Epithelial cell of esophagus (primary cell): ENCODE measurements at regions not wholly inside any gene's neighbourhood (a gene's known extent, or its start where the extent isn't known, plus 50 kb on each side); places are given as distances from the start of the nearest gene placed in this dataset.
A peak's percentile ranks its signal among the peaks of the same experiment; 100 is the strongest.

Experiments used
- DNase-seq: peaks from one replicate; pipeline ENCODE4 v3.0.0; 2010; ENCODE audit warnings: low read depth
- H3K4me3 ChIP-seq: 2 replicates; pipeline ENCODE4 v1.5.1; 2011; ENCODE audit warnings: mild to moderate bottlenecking, low read length, control low read depth
- CTCF ChIP-seq: IDR thresholded peaks from 2 replicates; pipeline ENCODE4 v1.5.1; 2011; ENCODE audit warnings: low read depth, mild to moderate bottlenecking, low read length, control low read depth, inconsistent platforms; ENCODE audit not compliant: insufficient read depth; ENCODE audit errors: missing control alignments

- H3K4me3 ChIP-seq, result no peak overlapping the region
- no peak for TF ChIP-seq CTCF
- DNase-seq, result no peak
These were observed 164.1 kb upstream of the CCDC68 start for GRCh38 chr18:55123361-55123760.

- H3K4me3 ChIP-seq, result no peak overlapping the region
- DNase-seq, result no peak
- no peak for TF ChIP-seq CTCF
These were observed 162.3 kb upstream of the CCDC68 start for GRCh38 chr18:55121397-55122170.

- TF ChIP-seq CTCF, result no peak
- H3K4me3 ChIP-seq, result no peak overlapping the region
- no peak for DNase-seq
These were observed 161.6 kb upstream of the CCDC68 start for GRCh38 chr18:55120896-55121295.

GRCh38 chr18:55119434-55119833, 160.2 kb upstream of the CCDC68 start:
- DNase-seq, result no peak
- no peak overlapping the region for H3K4me3 ChIP-seq
- no peak for TF ChIP-seq CTCF

- no peak for TF ChIP-seq CTCF
- no peak for DNase-seq
- no peak overlapping the region for H3K4me3 ChIP-seq
These were observed 159.8 kb upstream of the CCDC68 start for GRCh38 chr18:55119016-55119415.

- DNase-seq, result no peak
- no peak overlapping the region for H3K4me3 ChIP-seq
- no peak for TF ChIP-seq CTCF
These were observed 157.6 kb upstream of the CCDC68 start for GRCh38 chr18:55116863-55117262.

GRCh38 chr18:55115606-55116005, 156.3 kb upstream of the CCDC68 start:
- no peak overlapping the region for H3K4me3 ChIP-seq
- peak; percentile 31 for DNase-seq
- no peak for TF ChIP-seq CTCF
